IPS-NIHi11 (cell line): ENCODE measurements at regions not wholly inside any gene's neighbourhood (a gene's known extent, or its start where the extent isn't known, plus 50 kb on each side); places are given as distances from the start of the nearest gene placed in this dataset.
"Not testable (repeated sequence)": the region's sequence is repeated elsewhere in the genome, so short reads cannot be mapped to it uniquely, and the experiment has no call there.

Source experiments
- DNase-seq: peaks from one replicate; pipeline ENCODE4 v3.0.0; 2012; ENCODE audit warnings: mixed read lengths, low spot score

- DNase-seq, result no peak
Measured at GRCh38 chr13:83471011-83471410, 411.3 kb downstream of the SLITRK1 start.

- no peak for DNase-seq
Measured at GRCh38 chr13:83470133-83470797, 412.0 kb downstream of the SLITRK1 start.

- DNase-seq, result no peak
Measured at GRCh38 chr13:83453723-83454122, 428.6 kb downstream of the SLITRK1 start.

GRCh38 chr13:83453300-83453699 lies 429.0 kb downstream of the SLITRK1 start:
- no peak for DNase-seq

DNA sequence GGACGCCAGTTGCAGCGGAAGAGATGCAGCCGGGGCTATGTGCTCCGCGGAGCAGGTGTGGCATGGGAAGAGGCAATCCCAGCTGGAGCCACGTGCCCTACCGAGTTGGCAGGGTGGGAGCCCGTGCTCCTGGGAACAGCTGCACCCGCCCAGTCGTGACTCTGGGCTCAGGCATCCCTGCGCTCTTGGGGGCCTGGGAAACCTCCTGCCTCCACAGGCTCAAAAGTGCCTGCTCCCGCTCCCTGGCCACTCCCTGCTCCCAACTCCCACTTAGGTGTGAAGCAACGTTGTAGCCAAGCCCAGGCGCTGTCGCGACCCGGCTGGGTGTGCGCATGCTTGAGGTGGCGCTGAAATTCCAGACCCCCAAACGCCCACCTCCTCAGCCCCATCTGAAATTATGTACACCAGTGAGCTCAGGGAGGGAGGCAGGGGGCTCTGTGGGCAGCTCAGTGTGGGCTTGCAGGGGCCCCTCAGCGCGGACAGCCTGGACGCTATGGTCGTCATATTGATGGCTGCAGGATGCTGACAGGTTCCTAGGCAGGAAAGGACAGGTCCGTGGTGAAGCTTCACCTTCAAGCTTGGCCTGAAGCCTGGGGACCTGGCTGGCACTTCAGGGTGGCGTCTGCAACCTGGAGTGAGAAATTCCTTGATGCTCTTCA lies 429.9 kb downstream of the SLITRK1 start:
- no peak for DNase-seq

DNA sequence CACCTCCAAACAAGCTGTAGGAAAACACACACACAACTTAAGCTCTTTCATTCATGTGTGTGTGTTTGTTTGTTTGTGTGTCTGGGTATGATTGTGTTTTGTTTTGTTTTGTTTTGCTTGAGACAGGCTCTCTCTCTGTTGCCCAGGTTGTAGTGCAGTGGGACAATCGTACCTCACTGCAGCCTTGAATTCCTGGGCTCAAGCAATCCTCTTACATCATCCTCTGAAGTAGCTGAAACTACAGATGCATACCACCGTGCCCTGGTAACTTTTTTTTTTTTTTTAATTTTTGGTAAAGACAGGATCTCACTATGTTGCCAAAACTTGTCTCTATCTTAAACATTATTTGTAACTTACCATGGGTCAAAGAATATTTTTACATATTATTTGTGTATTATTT lies 431.7 kb downstream of the SLITRK1 start:
- DNase-seq, result no peak

DNA sequence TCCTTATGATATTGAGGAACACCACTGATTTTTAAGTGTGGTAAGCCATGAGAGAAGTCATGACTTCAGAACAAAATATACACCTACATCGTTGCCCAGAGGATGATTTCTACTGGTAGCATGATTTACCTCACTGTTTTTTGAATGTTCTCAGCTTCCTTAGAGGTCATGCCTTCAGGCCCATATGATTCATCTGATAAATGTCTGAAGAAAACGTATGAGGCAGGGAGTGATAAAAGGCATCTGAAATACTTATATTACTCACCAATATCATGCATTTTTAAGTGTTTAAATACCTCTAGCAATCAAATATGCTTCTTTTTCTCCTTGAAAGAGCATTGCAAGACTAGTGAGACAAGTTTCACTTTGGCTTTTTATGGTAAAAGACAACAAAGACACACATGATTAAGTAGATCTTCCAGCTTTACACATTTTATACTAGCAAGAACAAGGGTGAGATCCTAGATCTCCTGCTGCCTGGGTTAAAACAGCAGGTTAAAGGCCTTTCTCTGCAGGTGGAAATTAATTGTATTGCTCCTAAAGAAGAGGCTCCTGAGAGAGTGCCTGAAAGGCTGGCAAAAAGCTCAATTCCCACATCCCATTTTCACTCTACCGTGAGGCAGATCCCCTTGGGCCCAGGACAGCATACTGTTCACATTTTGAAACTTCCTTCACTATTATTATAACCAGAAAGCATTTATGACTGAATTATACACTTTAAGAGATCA lies 432.4 kb downstream of the SLITRK1 start:
- no peak for DNase-seq

- DNase-seq, result no peak
Measured at GRCh38 chr13:83440465-83440864, 441.8 kb downstream of the SLITRK1 start.

- DNase-seq, result not testable (repeated sequence)
Measured at GRCh38 chr13:83439464-83439863, 442.8 kb downstream of the SLITRK1 start.

GRCh38 chr13:83423861-83424260 lies 458.4 kb downstream of the SLITRK1 start:
- no peak for DNase-seq

- DNase-seq, result no peak
Measured at GRCh38 chr13:83423381-83423780, 458.9 kb downstream of the SLITRK1 start.

- no peak for DNase-seq
Measured at GRCh38 chr13:83414393-83414792, 467.9 kb downstream of the SLITRK1 start.

- no peak for DNase-seq
Measured at GRCh38 chr13:83386609-83387008, 495.7 kb downstream of the SLITRK1 start.

DNA sequence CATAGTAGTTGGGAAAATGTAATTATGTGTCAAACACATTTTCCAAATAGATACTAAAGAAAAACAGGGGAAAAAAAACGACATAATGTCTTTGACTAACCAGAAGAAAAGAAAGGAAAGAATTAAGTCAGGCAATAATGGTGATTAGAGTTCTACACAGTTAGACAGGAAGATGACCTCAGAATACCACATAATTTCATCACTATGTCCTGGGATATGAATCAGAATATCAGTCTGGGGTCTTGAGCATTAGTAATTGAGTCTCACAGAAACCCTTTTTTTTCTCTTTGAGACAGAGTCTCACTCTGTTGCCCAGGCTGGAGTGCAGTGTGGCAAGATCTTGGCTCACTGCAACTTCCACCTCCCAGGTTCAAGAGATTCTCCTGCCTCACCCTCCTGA lies 503.4 kb downstream of the SLITRK1 start:
- no peak for DNase-seq

DNA sequence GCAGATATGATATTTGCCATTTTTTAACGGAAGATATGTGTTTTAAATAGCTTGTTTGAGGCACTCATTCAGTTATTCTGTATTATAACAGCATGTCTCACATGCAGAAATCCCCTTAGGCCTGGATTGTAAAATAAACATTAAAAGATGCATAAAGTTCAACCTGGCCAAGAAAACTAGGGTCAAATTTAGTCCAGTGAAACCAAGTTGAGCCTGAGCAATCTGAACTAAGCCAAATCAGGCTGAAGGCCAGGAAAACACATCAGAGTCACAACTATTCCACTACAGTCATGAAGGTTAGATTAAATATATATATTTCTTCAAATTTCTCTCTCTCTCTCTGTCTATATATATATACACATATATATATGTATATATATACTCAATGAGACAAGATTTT lies 504.8 kb downstream of the SLITRK1 start:
- DNase-seq, result no peak

GRCh38 chr13:83372786-83373185 lies 509.5 kb downstream of the SLITRK1 start:
- no peak for DNase-seq

GRCh38 chr13:83365723-83366122 lies 516.6 kb downstream of the SLITRK1 start:
- DNase-seq, result no peak

- no peak for DNase-seq
Measured at GRCh38 chr13:83355041-83355440, 527.2 kb downstream of the SLITRK1 start.

DNA sequence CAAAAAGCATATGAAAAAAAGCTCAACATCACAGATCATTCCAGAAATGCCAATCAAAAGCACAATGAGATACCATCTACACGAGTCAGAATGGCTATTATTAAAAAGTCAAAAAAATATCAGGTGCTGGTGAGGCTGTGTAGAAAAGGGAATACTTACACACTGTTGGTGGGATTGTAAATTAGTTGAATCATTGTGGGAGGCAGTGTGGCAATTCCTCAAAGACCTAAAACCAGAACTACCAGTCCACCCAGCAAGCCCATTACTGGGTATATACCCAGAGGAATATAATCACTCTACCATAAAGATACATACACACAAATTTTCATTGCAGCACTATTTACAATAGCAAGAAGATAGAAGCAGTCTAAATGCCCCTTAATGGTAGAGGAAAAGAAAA lies 529.9 kb downstream of the SLITRK1 start:
- no peak for DNase-seq

- no peak for DNase-seq
Measured at GRCh38 chr13:83350569-83350968, 531.7 kb downstream of the SLITRK1 start.

DNA sequence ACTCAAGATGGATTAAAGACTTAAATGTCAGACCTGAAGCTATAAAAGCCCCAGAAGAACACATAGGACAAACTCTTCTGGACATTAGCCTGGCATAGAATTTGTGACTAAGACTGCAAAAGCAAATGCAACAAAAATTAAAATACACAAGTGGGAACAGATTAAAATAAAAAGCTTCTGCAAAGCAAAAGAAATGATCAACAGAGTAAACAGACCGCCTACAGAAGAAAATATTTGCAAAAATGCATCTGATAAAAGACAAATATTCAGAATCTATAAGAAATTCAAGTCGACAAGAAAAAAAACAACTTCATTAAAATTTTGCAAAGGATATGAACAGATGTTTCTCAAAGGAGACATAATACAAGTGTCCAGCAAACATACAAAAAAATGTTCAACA lies 537.8 kb downstream of the SLITRK1 start:
- no peak for DNase-seq

GRCh38 chr13:83340170-83340569 lies 542.1 kb downstream of the SLITRK1 start:
- DNase-seq, result no peak
